GM21423 (cell line): ENCODE measurements at regions not wholly inside any gene's neighbourhood (a gene's known extent, or its start where the extent isn't known, plus 50 kb on each side); places are given as distances from the start of the nearest gene placed in this dataset.

Source experiments
- ATAC-seq: cut with Tn5 transposase; IDR thresholded peaks from one replicate; pipeline ENCODE4 v1.9.1; 2021; ENCODE audit warnings: mild to moderate bottlenecking, moderate library complexity; ENCODE audit not compliant: unreplicated experiment

DNA sequence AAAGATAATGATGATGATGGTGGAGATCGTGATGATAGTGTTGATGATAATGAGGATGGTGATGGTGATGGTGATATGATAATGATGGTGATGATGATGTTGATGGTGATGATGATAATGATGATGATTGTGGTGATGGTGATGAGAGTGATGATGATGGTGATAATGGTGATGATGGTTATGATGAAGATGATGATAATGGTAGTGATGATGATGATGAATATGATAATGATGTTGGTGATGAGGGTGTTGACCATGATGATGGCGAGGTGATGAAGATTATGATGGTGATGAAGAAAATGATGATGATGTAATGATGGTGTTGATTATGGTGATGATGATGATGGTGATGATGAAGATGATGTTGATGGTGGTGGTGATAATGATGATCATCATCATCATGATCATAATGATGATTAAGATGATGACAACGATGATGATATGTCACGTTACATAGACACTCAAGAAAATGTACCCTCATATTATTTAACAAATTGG, 1106.4 kb downstream of the NLGN4X start:
- no peak for ATAC-seq

DNA sequence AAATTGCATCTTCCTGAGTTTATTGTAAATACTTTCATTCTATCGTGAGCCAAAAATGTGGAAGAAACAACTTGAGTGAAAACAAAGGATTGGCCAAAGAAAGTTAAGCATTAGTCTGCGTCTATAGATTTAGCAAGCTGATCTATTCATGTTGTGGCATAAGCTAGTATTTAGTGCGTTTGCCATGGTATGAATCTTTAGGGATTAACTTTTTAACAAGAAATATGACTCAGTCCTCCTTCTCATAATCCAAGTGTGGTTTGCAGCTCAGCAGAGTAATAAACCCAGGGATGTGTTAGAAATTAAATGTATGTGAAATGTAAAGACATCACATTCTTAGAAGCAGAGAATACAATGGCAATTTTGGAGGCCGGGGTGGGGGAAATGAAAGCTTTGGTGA, 1110.9 kb downstream of the NLGN4X start:
- no peak for ATAC-seq

- ATAC-seq = no peak
Measured at GRCh38 chrX:5113128-5113527, 1115.5 kb downstream of the NLGN4X start.

GRCh38 chrX:5100004-5100403, 1128.7 kb downstream of the NLGN4X start:
- no peak for ATAC-seq

DNA sequence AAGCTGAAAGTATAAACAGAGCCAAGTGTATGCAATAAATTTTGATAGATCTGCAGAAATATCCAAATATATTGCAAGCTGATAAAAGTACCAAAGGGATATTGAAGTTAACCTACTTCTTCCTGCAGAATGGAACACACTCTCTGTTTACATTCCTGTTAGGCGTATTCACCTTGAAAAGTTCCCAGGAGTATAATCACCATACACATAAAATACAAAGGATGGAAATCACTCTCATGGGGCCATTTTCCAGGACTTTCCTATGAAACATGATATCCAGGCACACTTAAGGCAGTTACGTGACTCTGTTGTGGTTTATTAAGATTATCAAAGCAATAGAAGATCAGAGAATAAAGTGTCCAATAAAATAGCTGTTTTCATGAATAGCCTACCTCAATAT, 1142.3 kb downstream of the NLGN4X start:
- ATAC-seq = no peak

- no peak for ATAC-seq
Measured at GRCh38 chrX:5084279-5084678, 1144.4 kb downstream of the NLGN4X start.

- no peak for ATAC-seq
Measured at GRCh38 chrX:5082705-5083104, 1146.0 kb downstream of the NLGN4X start.

- ATAC-seq = no peak
Measured at GRCh38 chrX:5080791-5081190, 1147.9 kb downstream of the NLGN4X start.

GRCh38 chrX:5068550-5068949, 1160.1 kb downstream of the NLGN4X start:
- ATAC-seq = no peak

- no peak for ATAC-seq
Measured at GRCh38 chrX:5057786-5058185, 1170.9 kb downstream of the NLGN4X start.

- no peak for ATAC-seq
Measured at GRCh38 chrX:5054852-5055251, 1173.8 kb downstream of the NLGN4X start.

- no peak for ATAC-seq
Measured at GRCh38 chrX:5051831-5052491, 1176.7 kb downstream of the NLGN4X start.

DNA sequence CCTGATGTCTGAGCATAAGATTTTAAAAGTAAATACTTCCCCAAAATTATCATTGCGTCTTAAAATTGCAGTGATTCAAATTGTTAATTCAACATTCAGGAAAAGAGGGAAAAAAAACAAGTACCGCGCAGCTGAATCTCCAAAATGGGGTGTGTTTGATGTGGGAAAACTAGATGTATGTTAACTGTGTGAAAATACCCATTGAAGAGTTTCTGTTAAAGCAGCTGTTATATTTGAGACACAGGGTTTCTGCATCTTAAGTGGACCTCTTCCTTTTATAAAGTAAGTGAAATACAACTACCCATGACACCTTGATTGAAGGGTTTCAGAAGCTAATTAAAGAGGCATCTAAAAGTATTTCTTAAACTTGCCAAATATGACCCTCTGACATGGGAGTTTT, 1186.1 kb downstream of the NLGN4X start:
- ATAC-seq = no peak

- no peak for ATAC-seq
Measured at GRCh38 chrX:5031792-5032191, 1196.9 kb downstream of the NLGN4X start.

- ATAC-seq = no peak
Measured at GRCh38 chrX:5015451-5015850, 1213.2 kb downstream of the NLGN4X start.

- no peak for ATAC-seq
Measured at GRCh38 chrX:4994855-4995254, 1233.8 kb downstream of the NLGN4X start.

- ATAC-seq = no peak
Measured at GRCh38 chrX:4978613-4979012, 1250.1 kb downstream of the NLGN4X start.

- no peak for ATAC-seq
Measured at GRCh38 chrX:4971646-4972045, 1257.0 kb downstream of the NLGN4X start.

GRCh38 chrX:4964112-4964511, 1250.7 kb upstream of the PRKX start:
- ATAC-seq = no peak

DNA sequence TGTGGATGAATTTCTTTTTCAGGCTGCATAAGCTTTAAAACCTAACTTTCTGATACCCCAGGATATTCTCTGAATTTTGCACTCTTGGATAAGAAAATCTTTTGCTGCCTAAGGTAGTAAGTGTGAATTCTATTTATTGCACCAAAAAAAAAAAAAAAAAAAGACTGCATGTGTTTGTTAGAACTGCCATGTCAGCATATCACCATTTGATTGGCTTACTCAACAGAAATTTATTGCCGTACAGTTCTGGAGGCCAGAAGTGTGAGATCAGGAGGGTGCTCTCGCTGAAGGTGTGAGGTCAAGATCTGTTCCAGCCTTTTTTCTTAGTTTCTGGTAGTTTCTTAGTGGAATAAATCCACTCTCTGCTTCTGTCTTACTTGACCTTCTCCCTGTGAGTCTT, 1250.0 kb upstream of the PRKX start:
- no peak for ATAC-seq

- ATAC-seq = no peak
Measured at GRCh38 chrX:4944767-4945166, 1231.3 kb upstream of the PRKX start.

DNA sequence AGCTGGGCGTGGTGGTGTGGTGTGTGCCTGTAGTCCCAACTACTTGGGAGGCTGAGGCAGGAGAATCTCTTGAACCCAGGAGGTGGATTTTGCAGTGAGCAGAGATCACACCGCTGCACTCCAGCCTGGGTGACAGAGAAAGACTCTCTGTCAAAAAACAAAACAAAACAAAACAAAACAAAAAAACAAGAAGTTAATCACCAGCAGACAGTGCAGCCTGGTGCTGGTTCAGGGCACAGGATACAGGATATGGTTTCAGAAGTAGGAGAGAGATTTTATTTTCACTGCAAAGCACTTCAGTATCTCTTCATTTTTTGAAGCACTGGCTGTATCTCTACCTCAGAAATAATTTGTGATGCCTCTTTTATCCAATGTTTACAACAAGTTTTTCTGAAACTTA, 1222.9 kb upstream of the PRKX start:
- ATAC-seq = no peak

DNA sequence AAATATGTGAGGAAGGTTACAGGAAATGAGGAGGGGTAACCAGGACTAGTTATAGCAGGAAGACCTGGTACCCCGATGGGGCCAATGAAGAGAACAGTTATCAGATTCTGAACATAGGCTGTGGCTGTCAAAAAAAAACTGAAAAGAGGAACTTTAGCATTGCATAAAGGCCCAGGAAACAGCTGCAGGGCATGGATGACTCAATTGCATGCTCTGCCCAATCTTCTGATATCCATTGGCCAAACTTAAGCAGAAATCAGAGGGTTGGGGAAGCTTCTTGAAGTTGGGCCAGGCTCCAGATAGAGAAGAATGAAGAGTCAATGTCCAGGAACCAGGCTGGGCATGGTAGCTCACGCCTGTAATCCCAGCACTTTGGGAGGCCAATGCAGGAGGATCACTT, 1222.4 kb upstream of the PRKX start:
- no peak for ATAC-seq
